ENCODE measurements at regions not wholly inside any gene's neighbourhood (a gene's known extent, or its start where the extent isn't known, plus 50 kb on each side); places are given as distances from the start of the nearest gene placed in this dataset.

DNA sequence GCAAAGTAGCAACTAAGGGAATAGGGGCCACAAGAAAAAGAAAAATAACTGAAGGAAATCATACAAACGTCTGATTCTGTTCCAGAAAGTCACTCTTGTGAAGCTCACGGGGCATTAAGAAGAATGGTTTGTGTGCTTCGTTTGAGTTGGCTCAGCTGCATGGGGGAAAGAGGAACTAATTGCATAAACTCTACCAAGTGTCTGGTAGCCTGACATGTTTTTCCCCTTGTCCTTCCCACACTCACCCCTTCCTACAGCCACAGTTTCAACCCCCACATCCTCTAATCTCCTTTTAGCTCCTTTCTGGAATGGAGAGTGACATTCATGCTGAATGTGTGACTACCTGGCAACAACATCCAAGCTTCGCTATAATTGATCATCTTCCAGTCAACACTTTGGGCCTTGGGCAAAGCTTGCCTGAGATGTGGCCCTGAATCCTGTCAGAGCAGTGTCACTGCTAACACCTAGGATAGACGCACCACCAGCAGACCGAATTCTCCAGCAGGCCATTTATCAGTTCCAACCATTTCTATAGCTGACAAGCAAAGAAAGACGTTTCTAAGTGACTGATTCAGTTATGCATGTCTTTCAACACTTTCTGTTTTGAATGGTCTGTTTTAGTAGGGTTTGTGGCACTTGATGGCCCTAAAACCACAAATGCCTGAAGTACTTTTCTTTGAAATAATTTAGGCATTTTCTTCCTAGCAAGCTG, 439.6 kb downstream of the TTLL7 start:
- TF ChIP-seq, protein P1, sequence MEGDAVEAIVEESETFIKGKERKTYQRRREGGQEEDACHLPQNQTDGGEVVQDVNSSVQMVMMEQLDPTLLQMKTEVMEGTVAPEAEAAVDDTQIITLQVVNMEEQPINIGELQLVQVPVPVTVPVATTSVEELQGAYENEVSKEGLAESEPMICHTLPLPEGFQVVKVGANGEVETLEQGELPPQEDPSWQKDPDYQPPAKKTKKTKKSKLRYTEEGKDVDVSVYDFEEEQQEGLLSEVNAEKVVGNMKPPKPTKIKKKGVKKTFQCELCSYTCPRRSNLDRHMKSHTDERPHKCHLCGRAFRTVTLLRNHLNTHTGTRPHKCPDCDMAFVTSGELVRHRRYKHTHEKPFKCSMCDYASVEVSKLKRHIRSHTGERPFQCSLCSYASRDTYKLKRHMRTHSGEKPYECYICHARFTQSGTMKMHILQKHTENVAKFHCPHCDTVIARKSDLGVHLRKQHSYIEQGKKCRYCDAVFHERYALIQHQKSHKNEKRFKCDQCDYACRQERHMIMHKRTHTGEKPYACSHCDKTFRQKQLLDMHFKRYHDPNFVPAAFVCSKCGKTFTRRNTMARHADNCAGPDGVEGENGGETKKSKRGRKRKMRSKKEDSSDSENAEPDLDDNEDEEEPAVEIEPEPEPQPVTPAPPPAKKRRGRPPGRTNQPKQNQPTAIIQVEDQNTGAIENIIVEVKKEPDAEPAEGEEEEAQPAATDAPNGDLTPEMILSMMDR (IDR thresholded peaks at IDR 0.05) = no peak
- no peak for TF ChIP-seq POLR2AphosphoS5 (IDR thresholded peaks at IDR 0.05)
